ENCODE measurements at regions not wholly inside any gene's neighbourhood (a gene's known extent, or its start where the extent isn't known, plus 50 kb on each side); places are given as distances from the start of the nearest gene placed in this dataset.

DNA sequence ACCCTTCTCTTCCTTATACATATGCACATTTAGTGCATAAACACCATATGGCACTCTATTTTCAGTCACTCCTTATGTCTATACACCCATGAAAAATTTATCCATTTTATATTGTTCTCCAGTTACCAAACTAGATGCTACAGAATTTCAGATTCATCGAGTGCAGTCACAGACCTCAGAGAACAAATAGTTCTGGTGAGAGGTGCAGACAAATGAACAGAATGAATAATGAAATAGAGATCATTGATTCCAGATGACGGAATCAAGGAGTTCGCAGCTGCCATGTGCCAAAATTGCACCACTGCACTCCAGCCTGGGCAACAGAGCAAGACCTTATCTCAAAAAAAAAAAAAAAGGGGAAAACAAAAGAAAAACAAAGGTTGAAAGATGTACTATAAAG is 214.8 kb upstream of the CEP162 start:
- DNase-seq (ENCODE audit: insufficient read length, low spot score) (no peak), FAIRE-seq (no peak)
- TF ChIP-seq CTCF (IDR thresholded peaks at IDR 0.05; ENCODE audit: insufficient read depth, missing control alignments) = no peak

- FAIRE-seq (no peak), DNase-seq (ENCODE audit: insufficient read length, low spot score) (no peak)
- TF ChIP-seq CTCF (IDR thresholded peaks at IDR 0.05; ENCODE audit: insufficient read depth, missing control alignments) = no peak
Measured at GRCh38 chr6:84441456-84441855, 214.0 kb upstream of the CEP162 start.

DNA sequence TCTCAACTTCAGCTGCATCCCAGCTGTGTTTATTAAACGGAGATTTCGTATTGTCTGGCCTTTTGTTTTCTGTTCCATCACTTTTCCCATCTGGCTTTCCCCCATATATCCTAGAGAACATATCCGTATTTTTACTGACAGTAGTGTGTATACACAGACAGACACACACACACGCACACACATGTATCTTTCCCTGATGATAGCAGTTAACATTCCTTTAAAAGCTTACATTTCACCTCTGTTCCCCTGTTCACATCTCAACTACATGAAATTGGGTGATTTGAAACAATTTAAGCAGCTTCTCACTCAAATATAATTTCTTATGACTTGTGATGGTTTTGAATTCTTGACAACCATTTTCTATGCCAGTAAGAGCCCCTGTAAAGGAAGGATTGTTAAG is 207.1 kb upstream of the CEP162 start:
- FAIRE-seq = no peak

DNA sequence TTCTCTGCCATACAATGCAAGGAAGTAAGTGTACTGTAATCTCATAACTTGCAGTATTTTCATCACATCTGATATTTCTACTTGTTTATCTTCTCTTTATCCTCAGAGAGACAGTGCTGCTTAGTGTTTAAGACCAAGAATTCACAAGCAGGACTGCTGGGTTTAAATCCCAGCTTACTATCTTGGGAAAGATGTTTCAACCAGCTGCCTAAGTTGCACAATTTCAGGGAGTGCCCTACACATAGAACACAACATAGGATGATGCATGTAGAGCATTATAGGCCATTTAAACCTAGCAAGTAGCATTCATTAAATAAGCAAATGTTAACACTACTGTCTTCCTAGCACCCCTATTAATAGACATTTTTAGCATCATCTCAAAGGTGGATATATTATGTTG is 205.2 kb upstream of the CEP162 start:
- FAIRE-seq (no peak), DNase-seq (ENCODE audit: insufficient read length, low spot score) (no peak)
- TF ChIP-seq CTCF (IDR thresholded peaks at IDR 0.05; ENCODE audit: insufficient read depth, missing control alignments) = no peak

More for the DNA sequence above, 207.1 kb upstream of the CEP162 start:
- DNase-seq (ENCODE audit: insufficient read length, low spot score) = no peak
- no peak for TF ChIP-seq CTCF (IDR thresholded peaks at IDR 0.05; ENCODE audit: insufficient read depth, missing control alignments)

DNA sequence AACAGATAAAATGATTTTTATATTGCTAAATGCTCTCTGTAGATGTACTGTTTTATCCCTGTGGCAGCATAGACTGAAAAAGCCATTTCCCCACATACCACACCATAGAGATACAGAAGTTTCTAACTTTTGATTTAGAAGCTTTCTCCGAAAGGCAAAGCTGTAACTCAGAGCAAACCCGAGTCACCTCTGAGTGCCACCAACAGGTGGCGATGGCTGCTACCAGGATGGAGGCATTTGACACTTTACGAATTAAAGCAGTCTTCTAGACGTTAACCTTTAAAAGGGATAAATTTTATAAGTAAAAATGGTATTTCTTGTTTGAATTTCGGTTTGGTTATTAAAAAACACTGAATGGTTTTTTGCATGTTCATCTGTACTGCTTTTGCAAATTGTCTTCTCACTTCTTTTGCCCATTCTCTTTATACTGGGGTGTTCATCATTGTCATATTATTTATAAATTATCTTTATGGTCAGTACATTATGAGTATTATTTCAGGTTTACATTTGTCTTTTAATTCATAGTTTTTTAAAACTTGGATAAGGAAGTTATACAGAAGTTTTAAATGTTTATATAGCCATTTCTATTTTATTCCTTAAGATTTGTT is 201.0 kb upstream of the CEP162 start:
- peak; percentile 64 for TF ChIP-seq CTCF (IDR thresholded peaks at IDR 0.05; ENCODE audit: insufficient read depth, missing control alignments)
- FAIRE-seq (peak; percentile 29), DNase-seq (ENCODE audit: insufficient read length, low spot score) (no peak)

DNA sequence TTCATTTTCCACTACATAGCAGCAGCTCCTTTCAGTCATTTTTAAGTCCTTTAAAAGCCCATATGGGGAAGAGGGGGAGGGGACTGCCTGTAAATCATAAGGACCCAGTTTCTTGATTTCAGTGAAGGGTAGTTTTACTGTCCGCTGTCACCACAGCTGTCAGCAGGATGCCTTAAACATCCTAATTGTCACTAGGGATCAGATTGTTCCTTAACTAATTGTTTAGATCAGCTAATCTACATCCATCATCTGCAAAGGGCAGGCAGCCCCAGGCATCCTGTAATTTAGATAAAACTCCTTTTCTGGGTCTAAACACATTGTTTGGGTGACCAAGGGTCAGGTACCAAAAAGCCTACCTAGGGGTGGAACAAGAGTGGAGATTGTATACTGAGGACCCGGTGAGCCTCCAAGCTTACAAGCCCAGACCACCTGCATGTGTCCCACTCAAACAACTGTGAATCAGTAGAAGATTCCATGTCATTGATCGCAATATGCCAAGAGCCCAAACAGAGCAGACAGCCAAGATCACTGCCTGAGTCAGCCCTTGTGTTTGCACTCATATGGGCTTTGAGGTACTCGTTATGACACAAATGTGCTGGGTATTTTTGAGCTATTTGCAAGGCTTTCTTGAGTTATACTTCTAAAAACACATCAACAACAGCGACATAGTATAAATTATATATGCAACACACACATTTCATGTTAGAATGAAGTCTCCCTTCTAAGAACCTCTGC is 198.7 kb upstream of the CEP162 start:
- no peak for FAIRE-seq
- no peak for TF ChIP-seq CTCF (IDR thresholded peaks at IDR 0.05; ENCODE audit: insufficient read depth, missing control alignments)
- DNase-seq (ENCODE audit: insufficient read length, low spot score) = no peak

- TF ChIP-seq CTCF (IDR thresholded peaks at IDR 0.05; ENCODE audit: insufficient read depth, missing control alignments) = no peak
- no peak for FAIRE-seq
Measured at GRCh38 chr6:84424956-84425355, 197.5 kb upstream of the CEP162 start.

More at GRCh38 chr6:84424956-84425355, 197.5 kb upstream of the CEP162 start:
- no peak for DNase-seq (ENCODE audit: insufficient read length, low spot score)
